ENCODE measurements at regions not wholly inside any gene's neighbourhood (a gene's known extent, or its start where the extent isn't known, plus 50 kb on each side); places are given as distances from the start of the nearest gene placed in this dataset.

GRCh38 chr12:90281154-90281868 lies 572.7 kb upstream of the ATP2B1 start:
- no peak for TF ChIP-seq CTCF (IDR thresholded peaks at IDR 0.05; ENCODE audit: low read length)
- TF ChIP-seq EZH2phosphoT487 (IDR thresholded peaks at IDR 0.05; ENCODE audit: low read length), result no peak
- no peak for TF ChIP-seq EZH2 (optimal IDR thresholded peaks at IDR 0.05; ENCODE audit: low read depth, low read length)
